Heart right ventricle (tissue), 16 donors: ENCODE measurements at regions not wholly inside any gene's neighbourhood (a gene's known extent, or its start where the extent isn't known, plus 50 kb on each side); places are given as distances from the start of the nearest gene placed in this dataset.

Source experiments
- ATAC-seq, 8 donors: fragments of 200-7000 bp; cut with Tn5 transposase; one replicate each; pipeline ENCODE4 v1.9.1; 2020; ENCODE audit warnings: mild to moderate bottlenecking in 8 of 8, moderate library complexity in 8 of 8, moderate number of reproducible peaks in 1 of 8
- DNase-seq, 2 donors: peaks; one replicate each; pipeline ENCODE4 v3.0.0-alpha.2; 2020
- H3K27ac ChIP-seq, 10 donors: fragments of 200-600 bp; sonication (generic) in 2 of 10; one replicate each; pipeline versions ENCODE4 v1.5.0 to v1.8.0; 2020 to 2022; ENCODE audit warnings: mild to moderate bottlenecking in 3 of 10
- H3K27me3 ChIP-seq, 7 donors: fragments of 200-600 bp; one replicate each; pipeline ENCODE4 v1.8.0; 2021 to 2022; ENCODE audit warnings: mild to moderate bottlenecking in 2 of 7
- H3K36me3 ChIP-seq, 9 donors: fragments of 200-600 bp; sonication (generic) in 1 of 9; one replicate each; pipeline versions ENCODE4 v1.5.0 to v1.8.0; 2020 to 2022; ENCODE audit warnings: mild to moderate bottlenecking in 2 of 9
- H3K4me1 ChIP-seq, 9 donors: fragments of 200-600 bp; sonication (generic) in 1 of 9; one replicate each; pipeline versions ENCODE4 v1.5.0 to v1.8.0; 2020 to 2022; ENCODE audit warnings: mild to moderate bottlenecking in 4 of 9
- H3K4me3 ChIP-seq, 10 donors: fragments of 200-600 bp; sonication (generic) in 2 of 10; one replicate each; pipeline versions ENCODE4 v1.5.0 to v1.8.0; 2020 to 2022; ENCODE audit warnings: mild to moderate bottlenecking in 7 of 10, moderate library complexity in 2 of 10
- H3K9me3 ChIP-seq, 11 donors: fragments of 200-600 bp in 10 of 11; sonication (generic) in 2 of 11; one replicate each; pipeline versions ENCODE4 v1.5.0 to v1.8.0; 2013 to 2022; ENCODE audit warnings: mild to moderate bottlenecking in 2 of 11, control low read depth in 1 of 11, moderate library complexity in 1 of 11
- WGBS, 2 donors: extraction: QIAGEN DNeasy Blood & Tissue Kit; methylation state at CpG; one replicate each; pipeline ENCODE4 v1.1.7; 2013; ENCODE audit warnings: inconsistent platforms in 1 of 2; 5-methylcytosine and 5-hydroxymethylcytosine counted together
- intact Hi-C, 10 donors: fragments of 100-400 bp; cut with DNase I; formaldehyde crosslinking; loops; one replicate each; pipeline versions ENCODE4 v1.11.1 to v1.14.2; 2022
- TF ChIP-seq, protein P1 (sequence below), 9 donors: fragments of 200-600 bp; sonication (generic) in 2 of 9; IDR thresholded peaks; one replicate each; pipeline versions ENCODE4 v1.5.0 to v1.8.0; 2021 to 2022; ENCODE audit warnings: antibody characterized with exemption in 9 of 9, mild to moderate bottlenecking in 5 of 9, moderate library complexity in 1 of 9
- donor health status: Arrhythmogenic right ventricular cardiomyopathy.
- donor health status: ischemic (EF 13 %, LVEDD 7.1; RV severe dilation, severe dysfunction).
- donor health status: healthy with polysubstance abuse.
- donor health status: DM: no; HTN: yes; CAD: no.
- donor health status: DM: no; HTN: no; CAD: no.
- donor health status: ischemic (EF 25% LVEDD 6.9; RV normal size, moderate dysfunction).
- donor health status: ischemic (EF 25% LVEDD 5.7; RV mildly dilated, moderate dysfunction).
- donor health status: healthy.
- donor health status: DM: yes; HTN: yes; CAD: no.
- donor health status: Ischemic cardiomyopathy.
- donor health status: ischemic (EF 35%, LVEDD 5.7; RV mildly dilated, moderate dysfunction).
- donor health status: nonischemic (EF 11% LVEDD 7.7; RV severe dilation, severe dysfunction).
- donor health status: DM: yes; HTN: yes; CAD: no.
- donor health status: PGD.
- donor health status: ischemic (EF 29% LVEDD 5.4; RV normal size, mild dysfunction).
- donor health status: nonischemic (EF 23%, LVEDD 6.1; RV moderate dilation, normal function).

DNA sequence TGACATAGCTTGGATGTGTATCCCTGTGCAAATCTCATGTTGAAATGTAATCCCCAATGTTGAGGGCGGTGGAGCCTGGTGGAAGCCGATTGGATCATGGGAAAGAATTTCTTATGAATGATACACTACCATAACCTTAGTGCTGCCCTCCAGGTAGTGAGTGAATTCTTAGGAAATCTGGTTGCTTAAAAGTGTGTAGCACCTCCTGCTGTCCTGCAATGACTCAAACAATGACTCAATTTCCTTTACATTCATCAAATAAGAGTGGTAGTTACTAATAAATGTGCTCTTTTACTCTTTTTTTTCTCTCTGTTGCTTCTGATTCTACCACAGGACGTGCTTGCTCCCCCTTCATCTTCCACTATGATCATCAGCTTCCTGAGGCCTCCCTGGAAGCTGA, 1696.0 kb upstream of the CDH9 start:
- WGBS, 2 donors = 70 to 73% methylated on average over 3 of the region's 3 CpGs
- Histone ChIP-seq H3K27ac (no peak overlapping the region), H3K9me3 (peaks cover 0 to 8% (median 0%) of the 10 kb centered on the region in 11 donors), H3K4me1 (no peaks in the 10 kb centered on the region), H3K4me3 (no peak overlapping the region), H3K36me3 (no peaks in the 10 kb centered on the region), H3K27me3 (no peaks in the 10 kb centered on the region)
- TF ChIP-seq, protein P1, sequence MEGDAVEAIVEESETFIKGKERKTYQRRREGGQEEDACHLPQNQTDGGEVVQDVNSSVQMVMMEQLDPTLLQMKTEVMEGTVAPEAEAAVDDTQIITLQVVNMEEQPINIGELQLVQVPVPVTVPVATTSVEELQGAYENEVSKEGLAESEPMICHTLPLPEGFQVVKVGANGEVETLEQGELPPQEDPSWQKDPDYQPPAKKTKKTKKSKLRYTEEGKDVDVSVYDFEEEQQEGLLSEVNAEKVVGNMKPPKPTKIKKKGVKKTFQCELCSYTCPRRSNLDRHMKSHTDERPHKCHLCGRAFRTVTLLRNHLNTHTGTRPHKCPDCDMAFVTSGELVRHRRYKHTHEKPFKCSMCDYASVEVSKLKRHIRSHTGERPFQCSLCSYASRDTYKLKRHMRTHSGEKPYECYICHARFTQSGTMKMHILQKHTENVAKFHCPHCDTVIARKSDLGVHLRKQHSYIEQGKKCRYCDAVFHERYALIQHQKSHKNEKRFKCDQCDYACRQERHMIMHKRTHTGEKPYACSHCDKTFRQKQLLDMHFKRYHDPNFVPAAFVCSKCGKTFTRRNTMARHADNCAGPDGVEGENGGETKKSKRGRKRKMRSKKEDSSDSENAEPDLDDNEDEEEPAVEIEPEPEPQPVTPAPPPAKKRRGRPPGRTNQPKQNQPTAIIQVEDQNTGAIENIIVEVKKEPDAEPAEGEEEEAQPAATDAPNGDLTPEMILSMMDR (IDR thresholded peaks at IDR 0.05) = no peak
- intact Hi-C loops = no loop called here
- DNase-seq = no peak
- no peak for ATAC-seq

- TF ChIP-seq, protein P1 (IDR thresholded peaks at IDR 0.05) = no peak
- no peak for ATAC-seq
- intact Hi-C loops = no loop called here
- H3K4me3 ChIP-seq = no peak overlapping the region
- H3K9me3 ChIP-seq = peaks cover 0 to 7% (median 0%) of the 10 kb centered on the region in 11 donors
- no peaks in the 10 kb centered on the region for H3K36me3 ChIP-seq
- H3K27ac ChIP-seq = no peak overlapping the region
- no peak for DNase-seq
- no peaks in the 10 kb centered on the region for H3K4me1 ChIP-seq
- WGBS, 2 donors = 89 to 95% methylated on average over 1 of the region's 1 CpG
- no peaks in the 10 kb centered on the region for H3K27me3 ChIP-seq
Observed at GRCh38 chr5:28729067-28729466, 1690.7 kb upstream of the CDH9 start.

DNA sequence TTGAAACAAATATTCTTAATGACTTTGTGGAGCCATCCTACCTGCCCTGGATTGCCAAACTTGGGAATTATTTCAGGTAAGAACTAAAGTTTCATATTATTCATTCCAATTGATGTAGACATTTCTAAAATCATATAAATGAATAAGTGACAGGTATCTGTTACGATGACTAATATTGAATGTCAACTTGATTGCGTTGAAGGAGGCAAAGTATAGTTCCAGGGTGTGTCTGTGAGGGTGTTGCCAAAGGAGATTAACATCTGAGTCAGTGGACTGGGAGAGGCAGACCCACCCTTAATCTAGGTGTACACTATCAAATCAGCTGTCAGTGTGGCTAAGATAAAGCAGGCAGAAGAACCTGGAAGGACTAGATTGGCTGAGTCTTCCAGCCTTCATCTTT, 1688.4 kb upstream of the CDH9 start:
- DNase-seq = no peak
- no peak for ATAC-seq
- H3K9me3 ChIP-seq = peaks cover 0 to 7% (median 0%) of the 10 kb centered on the region in 11 donors
- H3K27ac ChIP-seq = no peak overlapping the region
- H3K36me3 ChIP-seq = no peaks in the 10 kb centered on the region
- intact Hi-C loops = no loop called here
- TF ChIP-seq, protein P1 (IDR thresholded peaks at IDR 0.05) = no peak
- 89 to 92% methylated on average over 2 of the region's 2 CpGs for WGBS, 2 donors
- H3K4me3 ChIP-seq = no peak overlapping the region
- no peaks in the 10 kb centered on the region for H3K4me1 ChIP-seq
- no peaks in the 10 kb centered on the region for H3K27me3 ChIP-seq

- TF ChIP-seq, protein P1 (IDR thresholded peaks at IDR 0.05) = no peak
- no peak for ATAC-seq
- intact Hi-C loops = no loop called here
- no peak overlapping the region for H3K27ac ChIP-seq
- no peaks in the 10 kb centered on the region for H3K36me3 ChIP-seq
- no peak for DNase-seq
- WGBS, 2 donors = 85% methylated on average over 3 of the region's 3 CpGs
- H3K4me1 ChIP-seq = no peaks in the 10 kb centered on the region
- peaks cover 0 to 4% (median 0%) of the 10 kb centered on the region in 11 donors for H3K9me3 ChIP-seq
- no peaks in the 10 kb centered on the region for H3K27me3 ChIP-seq
- no peak overlapping the region for H3K4me3 ChIP-seq
Observed at GRCh38 chr5:28725001-28725400, 1686.6 kb upstream of the CDH9 start.
